NB4 (cell line): ENCODE measurements at regions not wholly inside any gene's neighbourhood (a gene's known extent, or its start where the extent isn't known, plus 50 kb on each side); places are given as distances from the start of the nearest gene placed in this dataset.

Experiments
- POLR2A ChIP-seq: IDR thresholded peaks from 2 replicates; pipeline ENCODE4 v1.6.1; 2011; ENCODE audit warnings: mild to moderate bottlenecking; ENCODE audit not compliant: insufficient read length; ENCODE audit errors: extremely low read depth
- TF ChIP-seq, protein P1 (sequence below): IDR thresholded peaks from one replicate; pipeline ENCODE4 v1.5.1; 2012; ENCODE audit warnings: low read depth, low read length

DNA sequence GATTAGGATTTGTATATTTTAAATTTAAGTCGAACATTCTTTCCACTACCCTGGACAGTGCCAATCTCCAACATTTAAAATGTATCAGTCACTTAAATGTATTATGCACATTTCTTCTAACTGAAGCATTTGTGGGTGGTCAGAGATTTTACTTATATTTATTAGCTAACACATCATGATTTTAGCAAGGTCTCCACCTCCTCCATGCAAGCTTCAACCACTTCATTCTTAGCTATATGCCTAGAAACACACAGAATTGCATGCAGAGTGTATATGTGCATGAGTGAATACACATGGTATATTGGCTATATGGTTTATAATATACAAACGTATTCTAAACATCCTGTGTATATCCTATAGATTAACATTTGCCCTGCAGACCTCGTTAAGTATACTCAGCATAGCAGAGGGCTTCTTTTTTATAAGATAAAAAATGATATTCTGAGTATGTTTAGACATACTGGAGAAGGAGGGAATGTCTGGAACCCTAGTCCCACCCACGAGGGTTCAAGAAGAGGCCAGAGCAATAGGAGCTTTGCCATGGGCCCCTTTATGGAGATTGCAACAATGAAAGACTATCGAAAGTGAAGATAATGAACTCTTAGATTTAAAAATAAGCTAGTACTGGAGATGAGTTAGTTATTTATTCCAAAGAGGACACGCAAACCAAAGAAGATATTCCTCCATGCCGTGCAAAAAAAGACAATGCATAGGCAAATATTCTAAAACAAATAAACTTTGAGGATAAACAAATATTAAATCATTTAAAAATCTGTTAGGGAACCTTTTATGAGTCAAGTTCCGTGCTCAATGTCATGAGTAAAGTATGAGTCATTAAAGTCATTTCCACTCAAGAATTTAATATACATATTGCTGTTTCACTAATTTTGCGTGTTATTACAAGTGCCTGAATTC, 480.4 kb downstream of the SIPA1L2 start:
- TF ChIP-seq, protein P1, sequence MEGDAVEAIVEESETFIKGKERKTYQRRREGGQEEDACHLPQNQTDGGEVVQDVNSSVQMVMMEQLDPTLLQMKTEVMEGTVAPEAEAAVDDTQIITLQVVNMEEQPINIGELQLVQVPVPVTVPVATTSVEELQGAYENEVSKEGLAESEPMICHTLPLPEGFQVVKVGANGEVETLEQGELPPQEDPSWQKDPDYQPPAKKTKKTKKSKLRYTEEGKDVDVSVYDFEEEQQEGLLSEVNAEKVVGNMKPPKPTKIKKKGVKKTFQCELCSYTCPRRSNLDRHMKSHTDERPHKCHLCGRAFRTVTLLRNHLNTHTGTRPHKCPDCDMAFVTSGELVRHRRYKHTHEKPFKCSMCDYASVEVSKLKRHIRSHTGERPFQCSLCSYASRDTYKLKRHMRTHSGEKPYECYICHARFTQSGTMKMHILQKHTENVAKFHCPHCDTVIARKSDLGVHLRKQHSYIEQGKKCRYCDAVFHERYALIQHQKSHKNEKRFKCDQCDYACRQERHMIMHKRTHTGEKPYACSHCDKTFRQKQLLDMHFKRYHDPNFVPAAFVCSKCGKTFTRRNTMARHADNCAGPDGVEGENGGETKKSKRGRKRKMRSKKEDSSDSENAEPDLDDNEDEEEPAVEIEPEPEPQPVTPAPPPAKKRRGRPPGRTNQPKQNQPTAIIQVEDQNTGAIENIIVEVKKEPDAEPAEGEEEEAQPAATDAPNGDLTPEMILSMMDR, result no peak
- no peak for TF ChIP-seq POLR2A
